ENCODE measurements at regions not wholly inside any gene's neighbourhood (a gene's known extent, or its start where the extent isn't known, plus 50 kb on each side); places are given as distances from the start of the nearest gene placed in this dataset.

GRCh38 chr4:25564836-25565235 is 90.8 kb upstream of the SLC34A2 start:
- Mint-ChIP-seq H3K4me1 (no peaks in the 10 kb centered on the region), H3K27me3 (ENCODE audit: low read depth in 3 of 3) (peaks cover 0 to 3% (median 2%) of the 10 kb centered on the region in 3 donors), H3K36me3 (no peaks in the 10 kb centered on the region), H3K9me3 (no peaks in the 10 kb centered on the region), H3K4me3 (no peak overlapping the region), H3K27ac (no peak overlapping the region)
- DNase-seq, result no peak

GRCh38 chr4:25567253-25567652 is 88.4 kb upstream of the SLC34A2 start:
- no peak overlapping the region for H3K4me3 Mint-ChIP-seq
- H3K27ac Mint-ChIP-seq, result no peak overlapping the region
- DNase-seq, result no peak
- peaks cover 0 to 1% (median 0%) of the 10 kb centered on the region in 6 donors for H3K9me3 Mint-ChIP-seq
- no peaks in the 10 kb centered on the region for H3K36me3 Mint-ChIP-seq
- H3K4me1 Mint-ChIP-seq, result no peaks in the 10 kb centered on the region
- peaks cover 0 to 4% (median 3%) of the 10 kb centered on the region in 3 donors for H3K27me3 Mint-ChIP-seq (ENCODE audit: low read depth in 3 of 3)

DNA sequence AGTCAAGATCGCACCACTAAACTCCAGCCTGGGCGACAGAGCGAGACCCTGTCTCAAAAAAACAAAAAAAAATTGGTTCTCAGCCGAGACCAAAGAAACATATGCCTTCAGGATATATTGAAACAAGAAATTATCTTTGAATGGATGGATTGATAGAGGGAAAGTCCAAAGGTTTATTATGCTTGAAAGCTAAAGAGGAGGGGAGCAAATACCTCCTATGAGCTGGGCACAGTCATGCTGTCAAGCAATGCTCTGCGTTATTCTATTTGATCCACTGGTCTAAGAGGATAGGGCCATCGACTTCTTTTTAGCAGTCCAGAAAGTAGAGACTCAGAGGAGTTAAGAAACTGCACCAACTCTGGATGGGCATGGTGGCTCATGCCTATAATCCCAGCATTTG is 85.9 kb upstream of the SLC34A2 start:
- H3K4me1 Mint-ChIP-seq, result no peaks in the 10 kb centered on the region
- no peak overlapping the region for H3K27ac Mint-ChIP-seq
- H3K4me3 Mint-ChIP-seq, result no peak overlapping the region
- DNase-seq, result no peak
- H3K36me3 Mint-ChIP-seq, result no peaks in the 10 kb centered on the region
- peaks cover 0 to 1% (median 0%) of the 10 kb centered on the region in 6 donors for H3K9me3 Mint-ChIP-seq
- peaks cover 0 to 7% (median 1%) of the 10 kb centered on the region in 3 donors for H3K27me3 Mint-ChIP-seq (ENCODE audit: low read depth in 3 of 3)

DNA sequence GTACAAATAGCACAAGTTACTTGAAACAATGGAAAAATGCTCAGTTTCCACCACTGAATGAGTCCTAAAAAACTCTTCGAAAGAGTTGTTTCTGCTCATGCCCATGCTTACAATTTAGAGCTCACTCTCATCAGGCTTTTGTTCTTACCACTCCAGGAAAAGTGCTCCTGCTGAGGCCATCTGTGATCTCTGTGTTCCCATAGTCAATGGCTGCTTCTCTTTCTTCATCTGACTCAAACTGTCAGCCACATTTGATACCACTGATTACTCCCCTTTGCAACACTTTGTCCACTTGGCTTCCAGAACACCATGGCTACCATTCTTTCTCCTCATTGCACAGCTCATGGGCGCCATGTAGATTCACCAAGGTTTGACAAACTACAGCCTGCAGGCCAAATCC is 80.0 kb upstream of the SLC34A2 start:
- Mint-ChIP-seq H3K4me1 (no peaks in the 10 kb centered on the region), H3K27me3 (ENCODE audit: low read depth in 3 of 3) (peaks cover 1 to 3% (median 3%) of the 10 kb centered on the region in 3 donors), H3K9me3 (peaks cover 0 to 1% (median 0%) of the 10 kb centered on the region in 6 donors), H3K36me3 (no peaks in the 10 kb centered on the region), H3K4me3 (no peak overlapping the region), H3K27ac (no peak overlapping the region)
- no peak for DNase-seq

- H3K36me3 Mint-ChIP-seq, result no peaks in the 10 kb centered on the region
- peaks cover 0 to 5% (median 3%) of the 10 kb centered on the region in 3 donors for H3K27me3 Mint-ChIP-seq (ENCODE audit: low read depth in 3 of 3)
- H3K27ac Mint-ChIP-seq, result no peak overlapping the region
- H3K9me3 Mint-ChIP-seq, result no peaks in the 10 kb centered on the region
- H3K4me3 Mint-ChIP-seq, result no peak overlapping the region
- DNase-seq, result no peak
- no peaks in the 10 kb centered on the region for H3K4me1 Mint-ChIP-seq
Measured at GRCh38 chr4:25578432-25578831, 77.2 kb upstream of the SLC34A2 start.

DNA sequence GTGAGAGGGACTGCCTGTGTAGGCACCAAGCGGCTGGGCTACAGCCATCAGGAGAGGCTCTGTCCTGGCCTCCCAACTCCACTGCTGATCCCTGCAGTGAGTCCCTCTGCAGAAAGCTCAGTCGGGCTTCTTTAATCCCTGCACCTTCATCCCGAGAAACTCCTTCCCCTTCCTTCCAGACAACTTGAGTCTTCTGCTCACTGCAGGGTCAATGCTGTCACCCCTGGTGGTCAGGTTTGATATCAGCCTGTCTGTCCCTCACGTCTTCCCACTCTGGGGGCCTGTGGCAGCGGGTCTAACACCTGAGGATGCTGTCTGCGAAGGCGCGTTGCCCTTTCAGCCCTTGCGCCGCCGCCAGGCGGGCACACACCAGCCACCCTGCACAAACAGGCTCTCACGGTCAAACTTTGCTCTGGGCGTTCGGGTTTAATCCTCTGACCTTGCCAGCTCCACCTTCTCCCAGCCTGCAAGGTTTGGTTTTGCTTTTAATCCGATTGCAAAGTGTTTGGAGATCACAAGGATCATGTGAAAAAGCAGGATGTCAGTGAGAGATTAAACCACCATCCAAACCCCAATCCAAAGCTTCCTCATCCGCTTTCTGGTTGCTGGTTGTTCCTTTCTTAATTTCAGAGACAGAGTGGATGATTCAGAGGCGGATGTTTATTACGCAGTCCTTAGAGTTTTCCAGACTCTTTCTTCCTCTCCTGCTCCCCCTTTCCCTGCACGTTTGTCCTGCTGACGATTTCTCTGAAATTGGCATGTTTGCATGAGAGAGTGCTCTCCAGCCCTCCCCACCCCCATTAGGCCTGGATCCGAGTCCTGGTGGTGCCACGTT is 74.8 kb upstream of the SLC34A2 start:
- Mint-ChIP-seq H3K9me3 (no peaks in the 10 kb centered on the region), H3K27ac (peak overlapping the region in 1 of 6 donors; percentile 59), H3K36me3 (no peaks in the 10 kb centered on the region), H3K4me1 (no peaks in the 10 kb centered on the region), H3K27me3 (ENCODE audit: low read depth in 3 of 3) (peaks cover 0 to 5% (median 0%) of the 10 kb centered on the region in 3 donors), H3K4me3 (no peak overlapping the region)
- DNase-seq, result no peak

GRCh38 chr4:25585901-25586523 is 69.6 kb upstream of the SLC34A2 start:
- Mint-ChIP-seq H3K36me3 (no peaks in the 10 kb centered on the region), H3K27me3 (ENCODE audit: low read depth in 3 of 3) (peaks cover 0 to 2% (median 2%) of the 10 kb centered on the region in 3 donors), H3K9me3 (no peaks in the 10 kb centered on the region), H3K27ac (no peak overlapping the region), H3K4me1 (no peaks in the 10 kb centered on the region), H3K4me3 (no peak overlapping the region)
- DNase-seq, result no peak

GRCh38 chr4:25588206-25588605 is 67.4 kb upstream of the SLC34A2 start:
- Mint-ChIP-seq H3K9me3 (no peaks in the 10 kb centered on the region), H3K36me3 (no peaks in the 10 kb centered on the region), H3K4me3 (no peak overlapping the region), H3K27ac (no peak overlapping the region), H3K4me1 (no peaks in the 10 kb centered on the region), H3K27me3 (ENCODE audit: low read depth in 3 of 3) (peaks cover 0 to 5% (median 4%) of the 10 kb centered on the region in 3 donors)
- no peak for DNase-seq

GRCh38 chr4:25590171-25590570 is 65.5 kb upstream of the SLC34A2 start:
- no peak overlapping the region for H3K4me3 Mint-ChIP-seq
- H3K4me1 Mint-ChIP-seq, result no peaks in the 10 kb centered on the region
- no peak for DNase-seq
- no peak overlapping the region for H3K27ac Mint-ChIP-seq
- H3K27me3 Mint-ChIP-seq (ENCODE audit: low read depth in 3 of 3), result peaks cover 0 to 5% (median 5%) of the 10 kb centered on the region in 3 donors
- H3K36me3 Mint-ChIP-seq, result no peaks in the 10 kb centered on the region
- peaks cover 0 to 13% (median 4%) of the 10 kb centered on the region in 6 donors for H3K9me3 Mint-ChIP-seq

DNA sequence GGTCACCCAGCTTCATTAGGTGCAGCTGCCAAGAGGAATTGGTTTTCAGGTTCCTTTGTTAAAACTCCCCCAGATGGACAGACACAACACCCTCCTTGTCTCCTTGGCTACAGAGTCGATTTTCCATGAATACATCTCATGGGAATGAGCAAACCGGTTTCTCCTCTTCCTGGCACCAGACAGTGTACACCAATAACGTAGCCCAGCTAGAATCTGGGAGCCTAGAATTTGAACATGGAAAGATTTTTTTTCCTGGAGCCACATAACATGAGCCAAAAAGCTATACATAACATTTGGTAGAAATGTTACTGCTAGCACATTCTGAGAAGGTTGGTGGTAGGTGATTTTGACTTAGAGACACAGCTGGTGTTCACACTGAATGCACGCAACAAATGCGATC is 62.9 kb upstream of the SLC34A2 start:
- H3K4me1 Mint-ChIP-seq, result no peaks in the 10 kb centered on the region
- H3K27me3 Mint-ChIP-seq (ENCODE audit: low read depth in 3 of 3), result peaks cover 0 to 10% (median 5%) of the 10 kb centered on the region in 3 donors
- H3K9me3 Mint-ChIP-seq, result peaks cover 5 to 27% (median 13%) of the 10 kb centered on the region in 6 donors
- no peak overlapping the region for H3K27ac Mint-ChIP-seq
- no peak for DNase-seq
- no peak overlapping the region for H3K4me3 Mint-ChIP-seq
- no peaks in the 10 kb centered on the region for H3K36me3 Mint-ChIP-seq

Measured in immature natural killer cell (primary cell).